Transverse colon (tissue), 4 donors: ENCODE measurements at regions not wholly inside any gene's neighbourhood (a gene's known extent, or its start where the extent isn't known, plus 50 kb on each side); places are given as distances from the start of the nearest gene placed in this dataset.

Experiments used
- DNase-seq: peaks from one replicate; pipeline ENCODE4 v3.0.0-alpha.2; 2019
- H3K27ac ChIP-seq, 4 donors: fragments of 200-600 bp; sonication (generic); 2 replicates each; pipeline ENCODE4 v1.5.1; 2016 to 2018; ENCODE audit warnings: inconsistent platforms in 4 of 4
- H3K27me3 ChIP-seq: fragments of 200-600 bp; sonication (generic); 2 replicates; pipeline ENCODE4 v1.5.1; 2017; ENCODE audit warnings: inconsistent platforms
- H3K36me3 ChIP-seq, 4 donors: fragments of 200-600 bp; sonication (generic); 2 replicates each; pipeline ENCODE4 v1.5.1; 2017 to 2019; ENCODE audit warnings: inconsistent platforms in 4 of 4
- H3K4me1 ChIP-seq, 4 donors: fragments of 200-600 bp; sonication (generic); 2 replicates each; pipeline ENCODE4 v1.5.1; 2017 to 2020; ENCODE audit warnings: inconsistent platforms in 4 of 4
- H3K4me3 ChIP-seq, 4 donors: fragments of 200-600 bp; sonication (generic); 1 replicate in 1 of 4; 2 replicates in 3 of 4; pipeline versions ENCODE4 v1.5.1 to v1.6.1; 2017 to 2019; ENCODE audit warnings: inconsistent platforms in 4 of 4
- H3K9me3 ChIP-seq, 2 donors: fragments of 200-600 bp; sonication (generic); 2 replicates each; pipeline ENCODE4 v1.5.1; 2017 to 2019; ENCODE audit warnings: inconsistent platforms in 2 of 2
- CTCF ChIP-seq, 5 experiments: fragments of 200-600 bp in 3 of 5; fragments of 450-650 bp in 2 of 5; sonication (generic) in 3 of 5; IDR thresholded peaks; 1 replicate in 2 of 5; 2 replicates in 3 of 5; pipeline ENCODE4 v1.5.1; 2016 to 2017; ENCODE audit warnings: antibody characterized with exemption in 5 of 5, inconsistent platforms in 3 of 5, mild to moderate bottlenecking in 2 of 5, moderate library complexity in 1 of 5
- EP300 ChIP-seq: sonication (generic); formaldehyde crosslinking; IDR thresholded peaks from one replicate; pipeline ENCODE4 v1.6.1; 2017; ENCODE audit warnings: antibody characterized with exemption, low read depth
- POLR2A ChIP-seq: fragments of 450-650 bp; IDR thresholded peaks from one replicate; pipeline ENCODE4 v1.6.1; 2016; ENCODE audit warnings: antibody characterized with exemption, mild to moderate bottlenecking, moderate library complexity
- POLR2AphosphoS5 ChIP-seq, 3 donors: sonication (generic); formaldehyde crosslinking; IDR thresholded peaks; one replicate each; pipeline ENCODE4 v1.6.1; 2016; ENCODE audit warnings: antibody characterized with exemption in 3 of 3
- WGBS, 2 donors: methylation state at CpG; one replicate each; pipeline ENCODE4 v1.1.5; 2018; ENCODE audit warnings: low coverage in 1 of 2; 5-methylcytosine and 5-hydroxymethylcytosine counted together
- in situ Hi-C, 4 donors: fragments of 200-750 bp; cut with MboI; loops; one replicate each; pipeline versions ENCODE4 v1.15.0 to v1.15.1; 2017; ENCODE audit warnings: low sequenced_read_pairs in 3 of 4, low pct_ligation_motif_present in 1 of 4, low pct_unique_long_range_greater_than_20kb in 1 of 4
- intact Hi-C: fragments of 100-400 bp; cut with DNase I; formaldehyde crosslinking; loops from one replicate; pipeline ENCODE4 v1.15.1; 2023; ENCODE audit warnings: low total_unique reads

GRCh38 chr1:68808351-68808750, 311.5 kb upstream of the DEPDC1 start:
- H3K4me3 ChIP-seq: no peak overlapping the region
- no peak for TF ChIP-seq EP300
- no peak for TF ChIP-seq POLR2A
- no peak for TF ChIP-seq CTCF (IDR thresholded peaks at IDR 0.05)
- TF ChIP-seq POLR2AphosphoS5 (IDR thresholded peaks at IDR 0.05): no peak
- no peaks in the 10 kb centered on the region for H3K36me3 ChIP-seq
- WGBS, 2 donors: 20 to 46% methylated on average over 1 of the region's 1 CpG
- intact Hi-C loops: no loop called here
- H3K27me3 ChIP-seq: no peaks in the 10 kb centered on the region
- DNase-seq: no peak
- no peak overlapping the region for H3K27ac ChIP-seq
- no peaks in the 10 kb centered on the region for H3K4me1 ChIP-seq
- no peaks in the 10 kb centered on the region for H3K9me3 ChIP-seq
- in situ Hi-C loops: no loop called here

- WGBS, 2 donors: 68 to 73% methylated on average over 4 to 5 of the region's 5 CpGs
- intact Hi-C loops: no loop called here
- H3K36me3 ChIP-seq: no peaks in the 10 kb centered on the region
- TF ChIP-seq POLR2A (no peak), POLR2AphosphoS5 (IDR thresholded peaks at IDR 0.05) (no peak), CTCF (IDR thresholded peaks at IDR 0.05) (no peak), EP300 (no peak)
- H3K27me3 ChIP-seq: no peaks in the 10 kb centered on the region
- H3K9me3 ChIP-seq: no peaks in the 10 kb centered on the region
- in situ Hi-C loops: no loop called here
- H3K4me3 ChIP-seq: no peak overlapping the region
- H3K4me1 ChIP-seq: no peaks in the 10 kb centered on the region
- no peak overlapping the region for H3K27ac ChIP-seq
- no peak for DNase-seq
Measured at GRCh38 chr1:68811806-68812205, 314.9 kb upstream of the DEPDC1 start.

- WGBS, 2 donors: 56% methylated on average over 1 of the region's 1 CpG
- in situ Hi-C loops (no loop called here), intact Hi-C loops (no loop called here)
- Histone ChIP-seq H3K4me3 (no peak overlapping the region), H3K9me3 (no peaks in the 10 kb centered on the region), H3K27ac (no peak overlapping the region), H3K27me3 (no peaks in the 10 kb centered on the region), H3K4me1 (no peaks in the 10 kb centered on the region), H3K36me3 (no peaks in the 10 kb centered on the region)
- TF ChIP-seq POLR2A: no peak
- TF ChIP-seq EP300: no peak
- TF ChIP-seq CTCF (IDR thresholded peaks at IDR 0.05): no peak
- TF ChIP-seq POLR2AphosphoS5 (IDR thresholded peaks at IDR 0.05): no peak
- no peak for DNase-seq
Measured at GRCh38 chr1:68812333-68812732, 315.5 kb upstream of the DEPDC1 start.

GRCh38 chr1:68814067-68814466, 317.2 kb upstream of the DEPDC1 start:
- Histone ChIP-seq H3K27ac (no peak overlapping the region), H3K4me1 (no peaks in the 10 kb centered on the region), H3K27me3 (no peaks in the 10 kb centered on the region), H3K9me3 (no peaks in the 10 kb centered on the region), H3K36me3 (no peaks in the 10 kb centered on the region), H3K4me3 (no peak overlapping the region)
- TF ChIP-seq EP300: no peak
- TF ChIP-seq CTCF (IDR thresholded peaks at IDR 0.05): no peak
- TF ChIP-seq POLR2AphosphoS5 (IDR thresholded peaks at IDR 0.05): no peak
- TF ChIP-seq POLR2A: no peak
- no peak for DNase-seq
- intact Hi-C loops (no loop called here), in situ Hi-C loops (no loop called here)
- 64 to 80% methylated on average over 2 of the region's 2 CpGs for WGBS, 2 donors
